OCI-LY7 (cell line): ENCODE measurements at regions not wholly inside any gene's neighbourhood (a gene's known extent, or its start where the extent isn't known, plus 50 kb on each side); places are given as distances from the start of the nearest gene placed in this dataset.

ENCODE experiments used
- BruUV-seq: library from RNA; stranded (reverse); fragments of 400-500 nt; replicated peaks from 2 replicates; lab custom pipeline; 2021; lab: Mats Ljungman, UMichigan
- CTCF ChIA-PET: fragments of 300-600 bp; sonication (Branson Sonifier 250); formaldehyde crosslinking; loops from one replicate; lab custom pipeline; 2022; ENCODE audit warnings: antibody characterized with exemption; ENCODE audit not compliant: unreplicated experiment; lab: Charles Lee
- POLR2A ChIA-PET: fragments of 300-600 bp; sonication (Branson Sonifier 250); formaldehyde crosslinking; loops from one replicate; lab custom pipeline; 2022; ENCODE audit warnings: antibody characterized with exemption; lab: Charles Lee
- DNase-seq: peaks from one replicate; pipeline ENCODE4 v3.0.0-alpha.2; 2015; ENCODE audit warnings: low spot score
- H2AFZ ChIP-seq: fragments of 200-600 bp; sonication (generic), shearing (Covaris generic); 2 replicates; pipeline ENCODE4 v1.6.1; 2014; ENCODE audit warnings: mild to moderate bottlenecking, antibody characterized with exemption, low read length, moderate library complexity
- H3K27ac ChIP-seq: fragments of 200-600 bp; sonication (generic); 2 replicates; pipeline ENCODE4 v1.5.1; 2014; ENCODE audit warnings: mixed run types, low read depth, mild to moderate bottlenecking, moderate library complexity, low read length, inconsistent platforms; ENCODE audit not compliant: poor library complexity, severe bottlenecking
- H3K36me3 ChIP-seq: fragments of 200-600 bp; sonication (generic); 2 replicates; pipeline ENCODE4 v1.6.1; 2014; ENCODE audit warnings: mild to moderate bottlenecking, antibody characterized with exemption, low read length, moderate library complexity, mixed read lengths; ENCODE audit not compliant: insufficient read depth
- H3K4me1 ChIP-seq: fragments of 200-600 bp; sonication (generic); 2 replicates; pipeline ENCODE4 v1.5.1; 2014; ENCODE audit warnings: mild to moderate bottlenecking, low read length; ENCODE audit not compliant: insufficient read depth, poor library complexity, severe bottlenecking
- H3K4me2 ChIP-seq: fragments of 200-600 bp; sonication (generic); 2 replicates; pipeline ENCODE4 v1.6.1; 2014; ENCODE audit warnings: mild to moderate bottlenecking, low read length
- H3K4me3 ChIP-seq: fragments of 200-600 bp; sonication (generic); 2 replicates; pipeline ENCODE4 v1.5.1; 2014; ENCODE audit warnings: mild to moderate bottlenecking, low read depth, low read length; ENCODE audit not compliant: poor library complexity, severe bottlenecking
- H3K79me2 ChIP-seq: fragments of 200-600 bp; sonication (generic); 2 replicates; pipeline ENCODE4 v1.6.1; 2016; ENCODE audit warnings: low read depth, mild to moderate bottlenecking, low read length, moderate library complexity, mixed read lengths; ENCODE audit not compliant: insufficient read depth
- H3K9me2 ChIP-seq: fragments of 200-600 bp; sonication (generic); 2 replicates; pipeline ENCODE4 v1.6.1; 2016; ENCODE audit warnings: mild to moderate bottlenecking, low read length, mixed read lengths; ENCODE audit not compliant: insufficient read depth
- H3K9me3 ChIP-seq: fragments of 200-600 bp; sonication (generic); 2 replicates; pipeline ENCODE4 v1.6.1; 2014; ENCODE audit warnings: mild to moderate bottlenecking, mixed run types, low read length, mixed read lengths
- H4K20me1 ChIP-seq: fragments of 200-600 bp; sonication (generic); 2 replicates; pipeline ENCODE4 v1.6.1; 2014; ENCODE audit warnings: mild to moderate bottlenecking, antibody characterized with exemption, low read length, moderate library complexity, mixed read lengths; ENCODE audit not compliant: insufficient read depth
- EZH2phosphoT487 ChIP-seq: fragments of 200-600 bp; sonication (generic); IDR thresholded peaks from 2 replicates; pipeline ENCODE4 v1.6.1; 2018; ENCODE audit warnings: low read depth, borderline replicate concordance, mild to moderate bottlenecking, mixed run types, antibody characterized with exemption, low read length, moderate library complexity, mixed read lengths
- intact Hi-C: fragments of 100-400 bp; cut with micrococcal nuclease; formaldehyde crosslinking; loops from one replicate; pipeline ENCODE4 v1.10.0; 2022; ENCODE audit not compliant: unreplicated experiment
- TF ChIP-seq, protein P1 (sequence below): fragments of 200-600 bp; sonication (generic); conservative IDR thresholded peaks from 2 replicates; pipeline ENCODE4 v1.5.1; 2014; ENCODE audit warnings: mild to moderate bottlenecking, antibody characterized with exemption, low read length, moderate library complexity, mixed read lengths

DNA sequence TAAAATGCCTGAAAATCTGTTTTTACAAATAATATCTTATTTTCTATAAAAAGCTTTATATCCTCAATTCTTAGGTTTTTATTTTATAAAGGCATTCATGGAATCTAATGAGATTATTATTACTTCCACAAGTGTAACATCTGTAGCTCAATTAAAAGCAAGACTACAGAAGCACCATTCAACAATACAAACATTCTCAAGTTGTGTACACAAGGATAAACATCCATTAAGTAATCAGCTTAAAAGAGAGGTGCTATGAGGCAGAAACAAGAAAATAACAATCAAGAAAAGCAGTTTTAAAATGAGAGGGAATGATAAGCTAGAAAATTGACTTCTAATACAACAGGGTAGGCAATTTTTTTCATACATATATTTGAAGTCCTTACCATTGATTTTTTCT is 326.1 kb downstream of the MRPL39 start:
- Histone ChIP-seq H3K36me3 (no peaks in the 10 kb centered on the region), H4K20me1 (no peaks in the 10 kb centered on the region), H3K9me3 (peaks cover 9% of the 10 kb centered on the region; the same call in 1 of the 2 replicates), H3K4me1 (no peaks in the 10 kb centered on the region), H3K4me2 (no peak overlapping the region), H3K79me2 (no peaks in the 10 kb centered on the region), H2AFZ (no peak overlapping the region), H3K27ac (no peak overlapping the region), H3K4me3 (no peak overlapping the region), H3K9me2 (no peaks in the 10 kb centered on the region)
- no peak for TF ChIP-seq EZH2phosphoT487
- TF ChIP-seq, protein P1, sequence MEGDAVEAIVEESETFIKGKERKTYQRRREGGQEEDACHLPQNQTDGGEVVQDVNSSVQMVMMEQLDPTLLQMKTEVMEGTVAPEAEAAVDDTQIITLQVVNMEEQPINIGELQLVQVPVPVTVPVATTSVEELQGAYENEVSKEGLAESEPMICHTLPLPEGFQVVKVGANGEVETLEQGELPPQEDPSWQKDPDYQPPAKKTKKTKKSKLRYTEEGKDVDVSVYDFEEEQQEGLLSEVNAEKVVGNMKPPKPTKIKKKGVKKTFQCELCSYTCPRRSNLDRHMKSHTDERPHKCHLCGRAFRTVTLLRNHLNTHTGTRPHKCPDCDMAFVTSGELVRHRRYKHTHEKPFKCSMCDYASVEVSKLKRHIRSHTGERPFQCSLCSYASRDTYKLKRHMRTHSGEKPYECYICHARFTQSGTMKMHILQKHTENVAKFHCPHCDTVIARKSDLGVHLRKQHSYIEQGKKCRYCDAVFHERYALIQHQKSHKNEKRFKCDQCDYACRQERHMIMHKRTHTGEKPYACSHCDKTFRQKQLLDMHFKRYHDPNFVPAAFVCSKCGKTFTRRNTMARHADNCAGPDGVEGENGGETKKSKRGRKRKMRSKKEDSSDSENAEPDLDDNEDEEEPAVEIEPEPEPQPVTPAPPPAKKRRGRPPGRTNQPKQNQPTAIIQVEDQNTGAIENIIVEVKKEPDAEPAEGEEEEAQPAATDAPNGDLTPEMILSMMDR: no peak
- POLR2A ChIA-PET: interaction anchor here (0.7 to 1.1 kb wide), 2 partner anchors 8 to 246 kb away, joined by 3 read pairs; no protein-coding TSS in a partner anchor
- BruUV-seq: no TSS peak
- no peak for DNase-seq
- intact Hi-C loops: no loop called here
- CTCF ChIA-PET: no interaction called here

DNA sequence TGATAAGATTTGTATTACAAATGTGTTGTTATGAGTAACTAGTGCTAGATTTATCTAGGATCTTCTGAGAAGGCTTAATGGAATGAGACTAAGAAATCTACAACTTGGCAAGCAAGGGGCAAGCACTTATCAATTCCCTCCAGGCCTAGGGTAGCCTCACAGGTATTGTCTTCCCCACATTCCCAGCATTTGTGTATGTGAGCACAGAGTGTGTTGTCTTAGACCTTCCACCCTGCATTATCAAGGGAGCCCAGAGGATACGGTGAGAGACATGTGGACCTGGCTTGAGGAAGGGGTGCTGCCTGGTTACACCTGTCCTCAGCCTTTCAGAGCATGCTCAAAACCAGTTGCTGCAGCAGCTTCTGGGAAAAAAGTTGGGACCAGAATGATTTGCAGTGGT is 327.2 kb downstream of the MRPL39 start:
- ChIA-PET POLR2A (no interaction called here), CTCF (no interaction called here)
- Histone ChIP-seq H3K9me2 (no peaks in the 10 kb centered on the region), H3K79me2 (no peaks in the 10 kb centered on the region), H3K4me1 (no peaks in the 10 kb centered on the region), H2AFZ (no peak overlapping the region), H3K4me2 (no peak overlapping the region), H3K36me3 (no peaks in the 10 kb centered on the region), H4K20me1 (no peaks in the 10 kb centered on the region), H3K4me3 (no peak overlapping the region), H3K9me3 (peaks cover 9% of the 10 kb centered on the region; the same call in 1 of the 2 replicates), H3K27ac (no peak overlapping the region)
- DNase-seq: no peak
- TF ChIP-seq, protein P1: no peak
- no peak for TF ChIP-seq EZH2phosphoT487
- intact Hi-C loops: no loop called here
- BruUV-seq: no TSS peak

DNA sequence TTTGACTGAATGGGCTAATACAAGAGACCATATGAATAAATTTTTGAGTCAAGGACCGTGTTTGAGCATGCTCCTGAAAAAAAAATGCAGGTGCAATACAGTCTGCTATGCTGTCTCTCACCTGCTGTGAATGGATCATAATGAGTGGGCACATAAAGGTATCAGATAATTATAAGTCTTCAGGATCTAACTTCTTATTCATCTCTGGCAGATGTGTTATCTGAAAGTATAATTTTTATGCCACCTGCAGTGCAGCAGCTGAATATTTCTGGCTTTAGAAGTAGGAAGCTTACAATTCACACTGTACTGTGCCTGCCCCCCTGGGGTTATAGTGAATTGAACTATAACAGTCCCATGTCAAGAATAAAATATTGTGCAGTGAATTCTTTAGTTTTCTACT is 333.3 kb downstream of the MRPL39 start:
- ChIA-PET CTCF (no interaction called here), POLR2A (interaction anchor here (1.4 kb wide), 1 partner anchor 9 kb away, joined by 5 read pairs; no protein-coding TSS in a partner anchor)
- no peaks in the 10 kb centered on the region for H4K20me1 ChIP-seq
- H2AFZ ChIP-seq: no peak overlapping the region
- no TSS peak for BruUV-seq
- intact Hi-C loops: no loop called here
- no peaks in the 10 kb centered on the region for H3K36me3 ChIP-seq
- no peaks in the 10 kb centered on the region for H3K4me1 ChIP-seq
- no peaks in the 10 kb centered on the region for H3K9me3 ChIP-seq
- H3K79me2 ChIP-seq: no peaks in the 10 kb centered on the region
- TF ChIP-seq, protein P1: no peak
- no peak for TF ChIP-seq EZH2phosphoT487
- no peak for DNase-seq
- H3K4me3 ChIP-seq: no peak overlapping the region
- no peak overlapping the region for H3K4me2 ChIP-seq
- no peak overlapping the region for H3K27ac ChIP-seq
- no peaks in the 10 kb centered on the region for H3K9me2 ChIP-seq
